Tibial nerve (tissue), 4 donors: ENCODE measurements at regions not wholly inside any gene's neighbourhood (a gene's known extent, or its start where the extent isn't known, plus 50 kb on each side); places are given as distances from the start of the nearest gene placed in this dataset.

Source experiments
- DNase-seq, 2 donors: peaks; one replicate each; pipeline ENCODE4 v3.0.0-alpha.2; 2019; ENCODE audit warnings: low spot score in 2 of 2
- H3K27ac ChIP-seq, 4 donors: fragments of 200-600 bp; sonication (generic) in 3 of 4; one replicate each; pipeline ENCODE4 v1.5.1; 2017 to 2019; ENCODE audit warnings: mild to moderate bottlenecking in 1 of 4
- H3K27me3 ChIP-seq, 2 donors: fragments of 200-600 bp; sonication (generic) in 1 of 2; one replicate each; pipeline versions ENCODE4 v1.5.1 to v1.6.0; 2017 to 2019
- H3K36me3 ChIP-seq, 3 donors: fragments of 200-600 bp; sonication (generic); one replicate each; pipeline ENCODE4 v1.5.1; 2018 to 2019
- H3K4me1 ChIP-seq, 4 donors: fragments of 200-600 bp; sonication (generic) in 3 of 4; one replicate each; pipeline ENCODE4 v1.5.1; 2017 to 2019
- H3K4me3 ChIP-seq, 4 donors: fragments of 200-600 bp; sonication (generic) in 3 of 4; one replicate each; pipeline ENCODE4 v1.5.1; 2017 to 2019; ENCODE audit warnings: mild to moderate bottlenecking in 1 of 4, moderate library complexity in 1 of 4
- H3K9me3 ChIP-seq, 4 donors: fragments of 200-600 bp; sonication (generic) in 3 of 4; one replicate each; pipeline ENCODE4 v1.5.1; 2017 to 2019
- EP300 ChIP-seq, 2 donors: sonication (generic); formaldehyde crosslinking; IDR thresholded peaks; one replicate each; pipeline ENCODE4 v1.6.1; 2017; ENCODE audit warnings: antibody characterized with exemption in 2 of 2, mild to moderate bottlenecking in 1 of 2
- POLR2A ChIP-seq, 2 donors: fragments of 450-650 bp; IDR thresholded peaks; one replicate each; pipeline ENCODE4 v1.6.1; 2017; ENCODE audit warnings: antibody characterized with exemption in 2 of 2, mild to moderate bottlenecking in 2 of 2, moderate library complexity in 2 of 2
- WGBS, 2 donors: methylation state at CpG; one replicate each; pipeline ENCODE4 v1.1.5; 2018; 5-methylcytosine and 5-hydroxymethylcytosine counted together
- TF ChIP-seq, protein P1 (sequence below), 5 experiments: fragments of 200-600 bp in 3 of 5; fragments of 450-650 bp in 2 of 5; sonication (generic) in 3 of 5; IDR thresholded peaks; one replicate each; pipeline ENCODE4 v1.5.1; 2016 to 2019; ENCODE audit warnings: antibody characterized with exemption in 5 of 5, mild to moderate bottlenecking in 3 of 5, moderate library complexity in 2 of 5

DNA sequence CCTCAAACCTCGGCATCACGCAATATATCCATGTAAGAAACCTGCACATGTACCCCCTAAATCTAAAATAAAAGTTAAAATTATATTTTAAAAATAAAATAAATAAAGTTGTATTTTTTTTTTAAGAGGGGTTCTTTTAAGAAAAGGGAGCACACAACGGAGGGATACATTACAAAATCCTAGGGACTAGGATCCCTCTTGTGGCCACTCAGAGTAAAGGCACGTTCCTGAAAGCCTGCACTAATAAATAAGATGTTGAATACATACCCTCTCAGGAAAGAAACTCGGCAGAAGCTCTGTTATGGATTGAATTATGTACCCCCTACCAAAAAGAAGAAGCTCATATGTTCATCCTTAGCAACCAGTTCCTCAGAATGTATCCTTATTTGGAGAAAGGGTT lies 50.9 kb upstream of the PRDX4 start:
- no peaks in the 10 kb centered on the region for H3K27me3 ChIP-seq
- no peaks in the 10 kb centered on the region for H3K9me3 ChIP-seq
- H3K27ac ChIP-seq = no peak overlapping the region
- H3K36me3 ChIP-seq = no peaks in the 10 kb centered on the region
- no peak overlapping the region for H3K4me3 ChIP-seq
- H3K4me1 ChIP-seq = no peaks in the 10 kb centered on the region
- 38 to 43% methylated on average over 5 of the region's 5 CpGs for WGBS, 2 donors
- DNase-seq = no peak
- no peak for TF ChIP-seq POLR2A (IDR thresholded peaks at IDR 0.05)
- TF ChIP-seq, protein P1, sequence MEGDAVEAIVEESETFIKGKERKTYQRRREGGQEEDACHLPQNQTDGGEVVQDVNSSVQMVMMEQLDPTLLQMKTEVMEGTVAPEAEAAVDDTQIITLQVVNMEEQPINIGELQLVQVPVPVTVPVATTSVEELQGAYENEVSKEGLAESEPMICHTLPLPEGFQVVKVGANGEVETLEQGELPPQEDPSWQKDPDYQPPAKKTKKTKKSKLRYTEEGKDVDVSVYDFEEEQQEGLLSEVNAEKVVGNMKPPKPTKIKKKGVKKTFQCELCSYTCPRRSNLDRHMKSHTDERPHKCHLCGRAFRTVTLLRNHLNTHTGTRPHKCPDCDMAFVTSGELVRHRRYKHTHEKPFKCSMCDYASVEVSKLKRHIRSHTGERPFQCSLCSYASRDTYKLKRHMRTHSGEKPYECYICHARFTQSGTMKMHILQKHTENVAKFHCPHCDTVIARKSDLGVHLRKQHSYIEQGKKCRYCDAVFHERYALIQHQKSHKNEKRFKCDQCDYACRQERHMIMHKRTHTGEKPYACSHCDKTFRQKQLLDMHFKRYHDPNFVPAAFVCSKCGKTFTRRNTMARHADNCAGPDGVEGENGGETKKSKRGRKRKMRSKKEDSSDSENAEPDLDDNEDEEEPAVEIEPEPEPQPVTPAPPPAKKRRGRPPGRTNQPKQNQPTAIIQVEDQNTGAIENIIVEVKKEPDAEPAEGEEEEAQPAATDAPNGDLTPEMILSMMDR (IDR thresholded peaks at IDR 0.05) = peak in 3 of 5 experiments; percentile 20 to 42 (median 41)
- no peak for TF ChIP-seq EP300 (IDR thresholded peaks at IDR 0.05)
